Activated T-helper 1 cell treated with anti-CD3 and anti-CD28 coated beads, Interleukin-2, amount 50 U/mL, for 16 hours (primary cell): ENCODE measurements at regions not wholly inside any gene's neighbourhood (a gene's known extent, or its start where the extent isn't known, plus 50 kb on each side); places are given as distances from the start of the nearest gene placed in this dataset.

Experiments used
- DNase-seq, 2 donors: peaks; one replicate each; pipeline ENCODE4 v3.0.0-alpha.2; 2020; ENCODE audit warnings: low read depth in 1 of 2, low spot score in 1 of 2

GRCh38 chr15:31805090-31805662, 225.1 kb upstream of the CHRNA7 start:
- no peak for DNase-seq

- no peak for DNase-seq
These were observed 224.2 kb upstream of the CHRNA7 start for GRCh38 chr15:31806106-31806505.

GRCh38 chr15:31811641-31812040, 218.7 kb upstream of the CHRNA7 start:
- DNase-seq = no peak

GRCh38 chr15:31814082-31814481, 216.2 kb upstream of the CHRNA7 start:
- no peak for DNase-seq

GRCh38 chr15:31815411-31816155, 214.7 kb upstream of the CHRNA7 start:
- DNase-seq = no peak

- DNase-seq = no peak
These were observed 207.9 kb upstream of the CHRNA7 start for GRCh38 chr15:31822463-31822862.

- no peak for DNase-seq
These were observed 206.3 kb upstream of the CHRNA7 start for GRCh38 chr15:31824024-31824423.

- no peak for DNase-seq
These were observed 201.7 kb upstream of the CHRNA7 start for GRCh38 chr15:31828594-31828993.

GRCh38 chr15:31830591-31830990, 199.7 kb upstream of the CHRNA7 start:
- no peak for DNase-seq

- DNase-seq = no peak
These were observed 198.7 kb upstream of the CHRNA7 start for GRCh38 chr15:31831596-31831995.

- DNase-seq = no peak
These were observed 195.7 kb upstream of the CHRNA7 start for GRCh38 chr15:31834654-31835053.

- DNase-seq = no peak
These were observed 190.9 kb upstream of the CHRNA7 start for GRCh38 chr15:31839388-31839787.

- DNase-seq = no peak
These were observed 189.4 kb upstream of the CHRNA7 start for GRCh38 chr15:31840849-31841476.

GRCh38 chr15:31842532-31843195, 187.7 kb upstream of the CHRNA7 start:
- no peak for DNase-seq

- no peak for DNase-seq
These were observed 186.8 kb upstream of the CHRNA7 start for GRCh38 chr15:31843426-31844055.

GRCh38 chr15:31845791-31846190, 184.5 kb upstream of the CHRNA7 start:
- no peak for DNase-seq

- no peak for DNase-seq
These were observed 182.4 kb upstream of the CHRNA7 start for GRCh38 chr15:31847961-31848360.

GRCh38 chr15:31848621-31849020, 181.7 kb upstream of the CHRNA7 start:
- DNase-seq = no peak

- no peak for DNase-seq
These were observed 177.1 kb upstream of the CHRNA7 start for GRCh38 chr15:31852933-31853799.

GRCh38 chr15:31856581-31856980, 173.7 kb upstream of the CHRNA7 start:
- DNase-seq = no peak

- no peak for DNase-seq
These were observed 173.1 kb upstream of the CHRNA7 start for GRCh38 chr15:31857194-31857593.
